ENCODE measurements at regions not wholly inside any gene's neighbourhood (a gene's known extent, or its start where the extent isn't known, plus 50 kb on each side); places are given as distances from the start of the nearest gene placed in this dataset.

DNA sequence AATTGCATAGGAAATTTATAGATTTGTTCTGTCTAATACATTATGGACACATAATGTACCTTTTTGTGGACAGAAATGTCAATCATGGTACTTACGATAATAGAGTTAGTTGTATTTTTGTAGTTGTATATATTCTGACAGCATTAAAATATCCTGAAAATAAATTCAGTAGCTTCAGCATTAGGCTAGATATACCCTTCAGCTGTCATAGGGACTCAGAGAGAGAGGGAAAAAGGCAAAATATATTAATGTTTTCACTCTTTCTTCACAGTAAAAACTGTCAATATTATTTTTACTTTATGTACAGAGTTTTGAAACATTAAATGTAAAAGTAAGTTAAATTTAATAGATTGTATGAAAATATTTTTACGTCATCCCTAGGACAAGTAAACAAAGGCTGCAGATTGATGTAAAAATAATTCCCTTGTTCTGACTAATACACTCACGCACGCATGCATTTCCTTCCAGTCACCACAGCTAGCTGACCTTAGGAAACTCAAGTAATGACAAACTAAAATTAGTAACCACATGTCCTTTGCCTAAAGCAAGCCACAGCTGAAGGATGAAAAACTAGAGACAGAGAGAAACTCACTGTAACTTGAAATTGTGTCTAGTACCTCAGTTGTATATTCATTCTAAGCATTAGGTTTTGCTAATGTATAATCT lies 104.7 kb upstream of the CARD18 start:
- Histone ChIP-seq H3K9ac (peak overlapping the region; percentile 53), H3K4me2 (ENCODE audit: unreplicated experiment) (peak overlapping the region; percentile 79), H3K4me3 (peak overlapping the region; percentile 34), H3K9me2 (ENCODE audit: insufficient read depth) (no peaks in the 10 kb centered on the region), H3K9me3 (ENCODE audit: low read depth) (no peaks in the 10 kb centered on the region), H3K36me3 (ENCODE audit: low read depth) (no peaks in the 10 kb centered on the region), H3K27me3 (replicated peaks; ENCODE audit: insufficient read depth) (no peaks in the 10 kb centered on the region), H3K79me2 (ENCODE audit: insufficient read depth) (no peaks in the 10 kb centered on the region), H4K20me1 (ENCODE audit: insufficient read depth) (no peaks in the 10 kb centered on the region), H2AFZ (peak overlapping the region; percentile 4; the same call in 1 of the 2 replicates), H3K27ac (peak overlapping the region; percentile 77), H3F3A (ENCODE audit: insufficient read depth) (peaks cover 16% of the 10 kb centered on the region; the same call in 1 of the 2 replicates), H3K4me1 (ENCODE audit: insufficient read depth) (peaks cover 35% of the 10 kb centered on the region)
- 10 to 14% methylated on average over 4 of the region's 4 CpGs for WGBS, 2 experiments (ENCODE audit: low coverage in 1 of 2, low lambda C conversion rate in 2 of 2, missing lambda C conversion rate in 2 of 2)
- in situ Hi-C loops (cut with MboI), result no loop called here
- TF ChIP-seq EZH2 (IDR thresholded peaks at IDR 0.05; ENCODE audit: insufficient read depth, poor library complexity, severe bottlenecking) (no peak), EZH2phosphoT487 (IDR thresholded peaks at IDR 0.05; ENCODE audit: insufficient read depth, low read depth) (peak; percentile 64; the same call in 1 of the 2 replicates)
- peak; percentile 93 for DNase-seq

DNA sequence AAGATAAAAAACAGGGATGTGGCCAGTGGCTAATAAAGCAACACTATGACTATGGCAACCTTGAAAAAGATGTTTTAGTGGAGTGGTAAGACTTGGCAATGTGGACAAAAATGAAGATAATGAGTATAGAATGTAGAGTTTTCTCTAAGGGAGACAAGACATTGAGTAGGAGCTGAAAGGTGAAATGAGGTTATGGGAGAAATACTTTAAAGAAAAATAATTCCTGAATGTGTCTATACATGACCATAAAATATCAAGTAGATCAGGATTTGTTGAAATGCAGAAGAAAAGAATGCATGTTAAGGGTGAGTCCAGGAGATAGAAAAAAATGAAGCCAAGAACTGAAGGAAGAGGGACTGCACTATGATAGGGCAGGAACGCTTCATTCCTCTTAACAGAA lies 101.6 kb upstream of the CARD18 start:
- Histone ChIP-seq H3K9me2 (ENCODE audit: insufficient read depth) (no peaks in the 10 kb centered on the region; the same call in 1 of the 2 replicates), H3K27ac (no peak overlapping the region), H3K36me3 (ENCODE audit: low read depth) (no peaks in the 10 kb centered on the region), H3K79me2 (ENCODE audit: insufficient read depth) (no peaks in the 10 kb centered on the region), H3K4me3 (no peak overlapping the region), H3K9me3 (ENCODE audit: low read depth) (no peaks in the 10 kb centered on the region), H2AFZ (no peak overlapping the region), H3K27me3 (replicated peaks; ENCODE audit: insufficient read depth) (no peaks in the 10 kb centered on the region), H3K4me1 (ENCODE audit: insufficient read depth) (peaks cover 42% of the 10 kb centered on the region), H3K9ac (no peak overlapping the region), H3F3A (ENCODE audit: insufficient read depth) (peaks cover 19% of the 10 kb centered on the region), H3K4me2 (ENCODE audit: unreplicated experiment) (no peak overlapping the region), H4K20me1 (ENCODE audit: insufficient read depth) (no peaks in the 10 kb centered on the region)
- TF ChIP-seq EZH2 (IDR thresholded peaks at IDR 0.05; ENCODE audit: insufficient read depth, poor library complexity, severe bottlenecking) (no peak), EZH2phosphoT487 (IDR thresholded peaks at IDR 0.05; ENCODE audit: insufficient read depth, low read depth) (no peak)
- 92 to 100% methylated on average over 1 of the region's 1 CpG for WGBS, 2 experiments (ENCODE audit: low coverage in 1 of 2, low lambda C conversion rate in 2 of 2, missing lambda C conversion rate in 2 of 2)
- peak; percentile 16 for DNase-seq
- in situ Hi-C loops (cut with MboI), result no loop called here

DNA sequence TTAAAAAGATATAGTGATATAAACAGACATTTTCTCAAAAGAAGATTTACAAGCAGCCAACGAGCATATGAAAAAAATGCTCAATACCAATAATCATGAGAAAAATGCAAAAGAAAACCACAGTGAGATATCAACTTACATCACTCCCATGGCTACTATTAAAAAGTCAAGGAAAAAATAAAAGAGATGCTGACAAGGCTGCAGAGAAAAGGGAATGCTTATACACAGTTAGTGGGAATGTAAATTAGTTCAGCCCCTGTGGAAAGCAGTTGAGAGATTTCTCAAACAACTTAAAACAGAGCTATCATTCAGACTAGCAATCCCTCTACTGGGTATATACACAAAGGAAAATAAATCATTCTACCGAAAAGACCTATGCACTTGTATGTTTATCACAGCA lies 97.1 kb upstream of the CARD18 start:
- H2AFZ ChIP-seq, result no peak overlapping the region
- in situ Hi-C loops (cut with MboI), result no loop called here
- H3K9ac ChIP-seq, result no peak overlapping the region
- H3K27ac ChIP-seq, result no peak overlapping the region
- no peak overlapping the region for H3K4me2 ChIP-seq (ENCODE audit: unreplicated experiment)
- H3K27me3 ChIP-seq (replicated peaks; ENCODE audit: insufficient read depth), result no peaks in the 10 kb centered on the region
- no peaks in the 10 kb centered on the region for H3K79me2 ChIP-seq (ENCODE audit: insufficient read depth)
- TF ChIP-seq EZH2phosphoT487 (IDR thresholded peaks at IDR 0.05; ENCODE audit: insufficient read depth, low read depth) (no peak), EZH2 (IDR thresholded peaks at IDR 0.05; ENCODE audit: insufficient read depth, poor library complexity, severe bottlenecking) (no peak)
- DNase-seq, result peak; percentile 23
- 51 to 54% methylated on average over 2 of the region's 2 CpGs for WGBS, 2 experiments (ENCODE audit: low coverage in 1 of 2, low lambda C conversion rate in 2 of 2, missing lambda C conversion rate in 2 of 2)
- no peaks in the 10 kb centered on the region; the same call in 1 of the 2 replicates for H3K9me2 ChIP-seq (ENCODE audit: insufficient read depth)
- no peaks in the 10 kb centered on the region for H4K20me1 ChIP-seq (ENCODE audit: insufficient read depth)
- H3K36me3 ChIP-seq (ENCODE audit: low read depth), result no peaks in the 10 kb centered on the region
- peaks cover 14% of the 10 kb centered on the region; the same call in 1 of the 2 replicates for H3K4me1 ChIP-seq (ENCODE audit: insufficient read depth)
- peaks cover 8% of the 10 kb centered on the region; the same call in 1 of the 2 replicates for H3F3A ChIP-seq (ENCODE audit: insufficient read depth)
- no peaks in the 10 kb centered on the region for H3K9me3 ChIP-seq (ENCODE audit: low read depth)
- H3K4me3 ChIP-seq, result no peak overlapping the region

DNA sequence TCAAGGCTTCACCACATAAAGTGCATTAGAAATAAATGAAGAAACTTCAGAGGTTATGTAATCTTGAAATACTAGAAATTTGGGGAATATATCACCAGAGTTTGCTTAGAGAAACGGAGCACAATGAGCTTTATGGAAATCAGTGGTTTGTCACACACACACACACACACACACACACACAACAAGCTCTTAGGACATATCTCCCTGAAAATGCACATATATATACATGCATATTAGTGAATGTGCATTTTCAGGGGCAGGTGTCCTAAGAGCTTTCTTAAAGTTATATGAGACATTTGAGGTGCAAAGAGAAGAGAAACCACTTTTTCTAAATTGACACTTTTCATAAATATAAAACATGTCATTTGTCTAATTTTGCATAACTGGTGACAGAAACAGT lies 93.7 kb upstream of the CARD18 start:
- Histone ChIP-seq H3K27ac (no peak overlapping the region), H3K4me2 (ENCODE audit: unreplicated experiment) (no peak overlapping the region), H3K9ac (no peak overlapping the region), H3F3A (ENCODE audit: insufficient read depth) (peaks cover 14% of the 10 kb centered on the region), H3K9me2 (ENCODE audit: insufficient read depth) (no peaks in the 10 kb centered on the region; the same call in 1 of the 2 replicates), H3K79me2 (ENCODE audit: insufficient read depth) (no peaks in the 10 kb centered on the region), H3K4me3 (no peak overlapping the region), H3K4me1 (ENCODE audit: insufficient read depth) (peaks cover 19% of the 10 kb centered on the region), H3K9me3 (ENCODE audit: low read depth) (no peaks in the 10 kb centered on the region), H2AFZ (no peak overlapping the region), H3K27me3 (replicated peaks; ENCODE audit: insufficient read depth) (no peaks in the 10 kb centered on the region), H4K20me1 (ENCODE audit: insufficient read depth) (no peaks in the 10 kb centered on the region), H3K36me3 (ENCODE audit: low read depth) (no peaks in the 10 kb centered on the region)
- 94 to 100% methylated on average over 1 of the region's 1 CpG for WGBS, 2 experiments (ENCODE audit: low coverage in 1 of 2, low lambda C conversion rate in 2 of 2, missing lambda C conversion rate in 2 of 2)
- in situ Hi-C loops (cut with MboI), result no loop called here
- TF ChIP-seq EZH2 (IDR thresholded peaks at IDR 0.05; ENCODE audit: insufficient read depth, poor library complexity, severe bottlenecking), result no peak
- TF ChIP-seq EZH2phosphoT487 (IDR thresholded peaks at IDR 0.05; ENCODE audit: insufficient read depth, low read depth), result no peak
- no peak for DNase-seq
